A673 (cell line): ENCODE measurements at regions not wholly inside any gene's neighbourhood (a gene's known extent, or its start where the extent isn't known, plus 50 kb on each side); places are given as distances from the start of the nearest gene placed in this dataset.

Experiments
- BruUV-seq: library from RNA; stranded (reverse); fragments of 400-500 nt; replicated peaks from 2 replicates; lab custom pipeline; 2021; lab: Mats Ljungman, UMichigan
- CTCF ChIA-PET: fragments of 300-600 bp; sonication (Branson Sonifier 250); formaldehyde crosslinking; loops from one replicate; lab custom pipeline; 2022; ENCODE audit warnings: antibody characterized with exemption; lab: Charles Lee
- POLR2A ChIA-PET: fragments of 300-600 bp; sonication (Branson Sonifier 250); formaldehyde crosslinking; loops from one replicate; lab custom pipeline; 2022; ENCODE audit warnings: antibody characterized with exemption; ENCODE audit not compliant: low non-redundant PET; lab: Charles Lee
- DNase-seq: peaks from one replicate; pipeline ENCODE4 v3.0.0-alpha.2; 2015; ENCODE audit warnings: low spot score
- H3K27ac ChIP-seq: fragments of 200-600 bp; sonication (generic); 2 replicates; pipeline ENCODE4 v1.5.1; 2016; ENCODE audit warnings: mixed run types, low read depth, mild to moderate bottlenecking, mixed read lengths, antibody characterized with exemption, low read length; ENCODE audit not compliant: poor library complexity, severe bottlenecking
- H3K27me3 ChIP-seq: fragments of 200-600 bp; sonication (generic); replicated peaks from 2 replicates; pipeline ENCODE4 v1.6.1; 2017; ENCODE audit warnings: mixed run types, low read depth, mild to moderate bottlenecking, mixed read lengths, antibody characterized with exemption, low read length; ENCODE audit not compliant: insufficient read depth, poor library complexity
- H3K36me3 ChIP-seq: fragments of 200-600 bp; sonication (generic); 2 replicates; pipeline ENCODE4 v1.6.1; 2016; ENCODE audit warnings: mixed run types, mild to moderate bottlenecking, mixed read lengths, antibody characterized with exemption, low read length; ENCODE audit not compliant: insufficient read depth, poor library complexity, severe bottlenecking
- H3K4me1 ChIP-seq: fragments of 200-600 bp; sonication (generic); 2 replicates; pipeline ENCODE4 v1.6.1; 2017; ENCODE audit warnings: mixed run types, mild to moderate bottlenecking, mixed read lengths, antibody characterized with exemption, low read length; ENCODE audit not compliant: insufficient read depth, poor library complexity, severe bottlenecking
- H3K4me3 ChIP-seq: fragments of 200-600 bp; sonication (generic); 2 replicates; pipeline ENCODE4 v1.5.1; 2016; ENCODE audit warnings: low read depth, mixed run types, mild to moderate bottlenecking, mixed read lengths, low read length; ENCODE audit not compliant: poor library complexity, severe bottlenecking
- H3K9me3 ChIP-seq: fragments of 200-600 bp; sonication (generic); 2 replicates; pipeline ENCODE4 v1.6.1; 2016; ENCODE audit warnings: mixed run types, low read depth, mild to moderate bottlenecking, mixed read lengths, antibody characterized with exemption, low read length; ENCODE audit not compliant: poor library complexity, severe bottlenecking
- EZH2 ChIP-seq: fragments of 200-600 bp; sonication (generic); IDR thresholded peaks from 2 replicates; pipeline ENCODE4 v1.6.1; 2017; ENCODE audit warnings: borderline replicate concordance, low read depth, mild to moderate bottlenecking, mixed read lengths, antibody characterized with exemption, low read length; ENCODE audit not compliant: poor library complexity, severe bottlenecking
- intact Hi-C: fragments of 100-400 bp; cut with micrococcal nuclease; formaldehyde crosslinking; loops from one replicate; pipeline ENCODE4 v1.10.0; 2022; ENCODE audit not compliant: unreplicated experiment
- TF ChIP-seq, protein P1 (sequence below): fragments of 300-800, 200-600 bp; sonication (generic); conservative IDR thresholded peaks from 2 replicates; pipeline ENCODE4 v1.5.1; 2017; ENCODE audit warnings: low read depth, mild to moderate bottlenecking, antibody characterized with exemption, low read length, moderate library complexity, mixed read lengths

GRCh38 chr1:29991025-29991424 lies 732.4 kb downstream of the MATN1 start:
- H3K36me3 ChIP-seq: no peaks in the 10 kb centered on the region
- H3K4me1 ChIP-seq: no peaks in the 10 kb centered on the region
- ChIA-PET CTCF (interaction anchor here (0.9 kb wide), 1 partner anchor 389 kb away, joined by 3 read pairs; no protein-coding TSS in a partner anchor), POLR2A (no interaction called here)
- no peak overlapping the region for H3K27ac ChIP-seq
- TF ChIP-seq EZH2: no peak
- TF ChIP-seq, protein P1, sequence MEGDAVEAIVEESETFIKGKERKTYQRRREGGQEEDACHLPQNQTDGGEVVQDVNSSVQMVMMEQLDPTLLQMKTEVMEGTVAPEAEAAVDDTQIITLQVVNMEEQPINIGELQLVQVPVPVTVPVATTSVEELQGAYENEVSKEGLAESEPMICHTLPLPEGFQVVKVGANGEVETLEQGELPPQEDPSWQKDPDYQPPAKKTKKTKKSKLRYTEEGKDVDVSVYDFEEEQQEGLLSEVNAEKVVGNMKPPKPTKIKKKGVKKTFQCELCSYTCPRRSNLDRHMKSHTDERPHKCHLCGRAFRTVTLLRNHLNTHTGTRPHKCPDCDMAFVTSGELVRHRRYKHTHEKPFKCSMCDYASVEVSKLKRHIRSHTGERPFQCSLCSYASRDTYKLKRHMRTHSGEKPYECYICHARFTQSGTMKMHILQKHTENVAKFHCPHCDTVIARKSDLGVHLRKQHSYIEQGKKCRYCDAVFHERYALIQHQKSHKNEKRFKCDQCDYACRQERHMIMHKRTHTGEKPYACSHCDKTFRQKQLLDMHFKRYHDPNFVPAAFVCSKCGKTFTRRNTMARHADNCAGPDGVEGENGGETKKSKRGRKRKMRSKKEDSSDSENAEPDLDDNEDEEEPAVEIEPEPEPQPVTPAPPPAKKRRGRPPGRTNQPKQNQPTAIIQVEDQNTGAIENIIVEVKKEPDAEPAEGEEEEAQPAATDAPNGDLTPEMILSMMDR: no peak
- H3K9me3 ChIP-seq: peaks cover 10% of the 10 kb centered on the region
- no peak for DNase-seq
- no peak overlapping the region for H3K4me3 ChIP-seq
- peaks cover 4% of the 10 kb centered on the region for H3K27me3 ChIP-seq
- intact Hi-C loops: loop anchor here (10.0 kb wide), 1 partner anchor 64 kb away; no protein-coding TSS in a partner anchor
- BruUV-seq: no TSS peak

DNA sequence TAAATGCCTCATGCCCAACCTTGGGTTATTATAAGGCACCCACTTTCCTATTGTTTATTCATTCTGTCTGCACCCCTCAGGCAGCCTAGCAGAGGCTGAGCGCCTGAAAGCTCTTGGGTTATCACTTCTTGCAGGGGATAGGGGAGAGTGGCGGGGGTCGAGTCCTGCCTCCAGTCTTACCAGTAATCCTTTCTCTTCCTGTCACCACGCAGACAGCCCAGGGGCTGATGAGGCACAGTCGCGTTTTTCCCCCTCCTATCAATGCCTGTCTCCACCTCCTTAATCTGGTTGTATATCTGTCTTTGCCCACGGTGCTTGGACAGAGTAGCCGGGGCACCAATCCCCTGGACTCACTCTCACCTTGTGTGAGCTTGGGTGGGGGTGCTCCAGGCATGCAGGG lies 733.1 kb downstream of the MATN1 start:
- ChIA-PET CTCF (interaction anchor here (0.9 kb wide), 1 partner anchor 390 kb away, joined by 3 read pairs; no protein-coding TSS in a partner anchor), POLR2A (interaction anchor here (0.5 to 0.7 kb wide), 3 partner anchors 40 to 1123 kb away, joined by 3 read pairs; no protein-coding TSS in a partner anchor)
- Histone ChIP-seq H3K36me3 (no peaks in the 10 kb centered on the region), H3K9me3 (peaks cover 10% of the 10 kb centered on the region), H3K4me3 (no peak overlapping the region), H3K27me3 (peaks cover 5% of the 10 kb centered on the region), H3K27ac (no peak overlapping the region), H3K4me1 (no peaks in the 10 kb centered on the region)
- TF ChIP-seq, protein P1: no peak
- no peak for TF ChIP-seq EZH2
- BruUV-seq: no TSS peak
- intact Hi-C loops: loop anchor here (10.0 kb wide), 1 partner anchor 64 kb away; no protein-coding TSS in a partner anchor
- DNase-seq: no peak

DNA sequence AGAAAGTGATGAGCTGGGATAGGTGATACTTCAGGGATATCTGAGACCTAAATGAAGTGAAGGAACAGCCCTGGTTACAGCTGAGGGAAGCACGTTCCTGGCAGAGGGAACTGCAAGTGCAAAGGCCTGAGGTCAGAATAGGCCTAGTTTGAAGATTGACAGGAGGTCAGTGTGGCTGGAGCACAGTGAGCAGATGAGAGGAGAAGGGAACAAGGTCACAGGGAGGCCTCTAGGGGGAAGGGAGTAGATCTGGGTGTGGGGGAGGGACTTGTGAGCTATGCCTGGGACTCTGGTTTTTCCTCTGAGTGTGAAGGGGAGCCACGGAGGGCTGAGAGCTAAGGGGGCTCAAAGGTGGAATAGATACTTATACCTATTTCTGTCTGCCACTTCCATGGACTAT lies 736.4 kb downstream of the MATN1 start:
- TF ChIP-seq EZH2: no peak
- TF ChIP-seq, protein P1: no peak
- Histone ChIP-seq H3K36me3 (no peaks in the 10 kb centered on the region), H3K27me3 (peaks cover 11% of the 10 kb centered on the region), H3K27ac (no peak overlapping the region), H3K4me1 (no peaks in the 10 kb centered on the region), H3K4me3 (no peak overlapping the region), H3K9me3 (no peaks in the 10 kb centered on the region)
- no peak for DNase-seq
- ChIA-PET POLR2A (no interaction called here), CTCF (no interaction called here)
- BruUV-seq: no TSS peak
- intact Hi-C loops: no loop called here
